A673 (cell line): ENCODE measurements at regions not wholly inside any gene's neighbourhood (a gene's known extent, or its start where the extent isn't known, plus 50 kb on each side); places are given as distances from the start of the nearest gene placed in this dataset.
"Not testable (repeated sequence)": the region's sequence is repeated elsewhere in the genome, so short reads cannot be mapped to it uniquely, and the experiment has no call there.

Experiments used
- BruUV-seq: library from RNA; stranded (reverse); fragments of 400-500 nt; replicated peaks from 2 replicates; lab custom pipeline; 2021; lab: Mats Ljungman, UMichigan
- CTCF ChIA-PET: fragments of 300-600 bp; sonication (Branson Sonifier 250); formaldehyde crosslinking; loops from one replicate; lab custom pipeline; 2022; ENCODE audit warnings: antibody characterized with exemption; lab: Charles Lee
- POLR2A ChIA-PET: fragments of 300-600 bp; sonication (Branson Sonifier 250); formaldehyde crosslinking; loops from one replicate; lab custom pipeline; 2022; ENCODE audit warnings: antibody characterized with exemption; ENCODE audit not compliant: low non-redundant PET; lab: Charles Lee
- DNase-seq: peaks from one replicate; pipeline ENCODE4 v3.0.0-alpha.2; 2015; ENCODE audit warnings: low spot score
- H3K27ac ChIP-seq: fragments of 200-600 bp; sonication (generic); 2 replicates; pipeline ENCODE4 v1.5.1; 2016; ENCODE audit warnings: mixed run types, low read depth, mild to moderate bottlenecking, mixed read lengths, antibody characterized with exemption, low read length; ENCODE audit not compliant: poor library complexity, severe bottlenecking
- H3K27me3 ChIP-seq: fragments of 200-600 bp; sonication (generic); replicated peaks from 2 replicates; pipeline ENCODE4 v1.6.1; 2017; ENCODE audit warnings: mixed run types, low read depth, mild to moderate bottlenecking, mixed read lengths, antibody characterized with exemption, low read length; ENCODE audit not compliant: insufficient read depth, poor library complexity
- H3K36me3 ChIP-seq: fragments of 200-600 bp; sonication (generic); 2 replicates; pipeline ENCODE4 v1.6.1; 2016; ENCODE audit warnings: mixed run types, mild to moderate bottlenecking, mixed read lengths, antibody characterized with exemption, low read length; ENCODE audit not compliant: insufficient read depth, poor library complexity, severe bottlenecking
- H3K4me1 ChIP-seq: fragments of 200-600 bp; sonication (generic); 2 replicates; pipeline ENCODE4 v1.6.1; 2017; ENCODE audit warnings: mixed run types, mild to moderate bottlenecking, mixed read lengths, antibody characterized with exemption, low read length; ENCODE audit not compliant: insufficient read depth, poor library complexity, severe bottlenecking
- H3K4me3 ChIP-seq: fragments of 200-600 bp; sonication (generic); 2 replicates; pipeline ENCODE4 v1.5.1; 2016; ENCODE audit warnings: low read depth, mixed run types, mild to moderate bottlenecking, mixed read lengths, low read length; ENCODE audit not compliant: poor library complexity, severe bottlenecking
- H3K9me3 ChIP-seq: fragments of 200-600 bp; sonication (generic); 2 replicates; pipeline ENCODE4 v1.6.1; 2016; ENCODE audit warnings: mixed run types, low read depth, mild to moderate bottlenecking, mixed read lengths, antibody characterized with exemption, low read length; ENCODE audit not compliant: poor library complexity, severe bottlenecking
- CTCF ChIP-seq: fragments of 300-800, 200-600 bp; sonication (generic); conservative IDR thresholded peaks from 2 replicates; pipeline ENCODE4 v1.5.1; 2017; ENCODE audit warnings: low read depth, mild to moderate bottlenecking, antibody characterized with exemption, low read length, moderate library complexity, mixed read lengths
- EZH2 ChIP-seq: fragments of 200-600 bp; sonication (generic); IDR thresholded peaks from 2 replicates; pipeline ENCODE4 v1.6.1; 2017; ENCODE audit warnings: borderline replicate concordance, low read depth, mild to moderate bottlenecking, mixed read lengths, antibody characterized with exemption, low read length; ENCODE audit not compliant: poor library complexity, severe bottlenecking
- intact Hi-C: fragments of 100-400 bp; cut with micrococcal nuclease; formaldehyde crosslinking; loops from one replicate; pipeline ENCODE4 v1.10.0; 2022; ENCODE audit not compliant: unreplicated experiment

GRCh38 chr1:182299728-182300616 is 91.6 kb downstream of the GLUL start:
- Histone ChIP-seq H3K4me3 (no peak overlapping the region), H3K36me3 (no peaks in the 10 kb centered on the region), H3K27me3 (no peaks in the 10 kb centered on the region), H3K4me1 (peaks cover 11% of the 10 kb centered on the region), H3K27ac (peak overlapping the region; percentile 14), H3K9me3 (no peaks in the 10 kb centered on the region)
- intact Hi-C loops, result loop anchor here (5.0 kb wide), 1 partner anchor 92 kb away; the partner anchor contains the start of gene GLUL
- POLR2A ChIA-PET, result no interaction called here
- no TSS peak for BruUV-seq
- peak; percentile 54 for DNase-seq
- CTCF ChIA-PET, result no interaction called here
- TF ChIP-seq CTCF, result no peak
- no peak for TF ChIP-seq EZH2

GRCh38 chr1:182299054-182299727 is 92.4 kb downstream of the GLUL start:
- H3K36me3 ChIP-seq, intact Hi-C loops, H3K4me1 ChIP-seq, H3K27me3 ChIP-seq, BruUV-seq, CTCF ChIA-PET, H3K9me3 ChIP-seq, H3K4me3 ChIP-seq, POLR2A ChIA-PET, DNase-seq, H3K27ac ChIP-seq: not testable (repeated sequence)

DNA sequence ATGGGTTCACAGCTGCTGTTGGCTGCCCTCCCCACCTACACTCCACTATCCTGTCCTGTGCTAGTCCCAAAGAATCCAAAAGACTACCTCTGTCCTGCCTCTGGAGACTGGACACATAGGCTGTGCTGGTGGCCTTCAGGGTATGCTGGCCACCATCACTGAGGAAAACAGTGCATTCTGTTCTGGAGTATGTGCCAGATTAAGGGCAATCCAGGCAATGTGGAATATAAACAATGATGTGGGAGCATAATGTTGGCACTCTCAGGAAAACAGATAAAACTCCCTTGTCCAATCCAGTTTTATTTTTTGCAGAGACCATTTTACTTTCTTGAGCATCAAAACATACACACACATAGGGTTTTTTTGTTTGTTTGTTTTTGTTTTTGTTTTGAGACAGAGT is 94.3 kb downstream of the GLUL start:
- no peak for DNase-seq
- H3K27ac ChIP-seq, result no peak overlapping the region
- CTCF ChIA-PET, result no interaction called here
- TF ChIP-seq EZH2, result no peak
- TF ChIP-seq CTCF, result no peak
- H3K4me3 ChIP-seq, result no peak overlapping the region
- peaks cover 6% of the 10 kb centered on the region for H3K4me1 ChIP-seq
- H3K27me3 ChIP-seq, result no peaks in the 10 kb centered on the region
- intact Hi-C loops, result no loop called here
- no peaks in the 10 kb centered on the region for H3K36me3 ChIP-seq
- POLR2A ChIA-PET, result interaction anchor here (0.6 kb wide), 1 partner anchor 153 kb away, joined by 5 read pairs; no protein-coding TSS in a partner anchor
- BruUV-seq, result no TSS peak
- no peaks in the 10 kb centered on the region for H3K9me3 ChIP-seq
